ENCODE measurements at regions not wholly inside any gene's neighbourhood (a gene's known extent, or its start where the extent isn't known, plus 50 kb on each side); places are given as distances from the start of the nearest gene placed in this dataset.

DNA sequence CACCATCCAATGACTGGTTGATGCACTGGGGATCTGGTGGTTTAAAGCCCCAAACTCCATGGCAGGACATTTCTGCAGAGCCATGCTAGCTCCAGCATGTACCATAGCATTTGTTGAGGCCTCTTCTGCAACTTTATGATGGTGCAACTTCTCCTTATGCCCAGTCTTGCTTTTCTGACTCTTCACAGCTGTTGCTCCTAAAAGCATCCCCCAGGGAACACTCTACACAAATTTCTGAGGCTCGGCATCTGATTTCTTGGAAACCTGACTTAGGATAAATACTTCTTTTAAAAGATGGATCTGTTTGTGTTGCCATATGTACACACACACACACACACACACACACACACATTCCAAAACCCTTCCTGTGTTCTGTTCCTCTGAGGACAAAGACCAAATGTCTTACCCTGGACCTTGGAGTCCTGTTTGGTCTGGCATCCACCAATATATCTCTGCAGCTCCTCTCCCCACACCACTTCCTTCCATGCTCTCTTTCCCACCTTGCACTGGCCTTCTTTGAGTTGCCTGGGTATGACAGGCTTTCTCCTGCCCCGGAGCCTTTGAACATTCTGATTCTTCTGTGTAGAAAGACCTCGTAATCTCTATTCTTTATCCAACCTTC is 388.5 kb upstream of the ZNF507 start:
- no peaks in the 10 kb centered on the region for H3K9me3 ChIP-seq (ENCODE audit: control insufficient read depth in 2 of 2, low read length in 2 of 2)
- no peaks in the 10 kb centered on the region for H3K4me1 ChIP-seq (ENCODE audit: control insufficient read depth in 2 of 2, insufficient read depth in 2 of 2, low read length in 2 of 2)
- no peaks in the 10 kb centered on the region for H3K36me3 ChIP-seq (ENCODE audit: control insufficient read depth in 2 of 2, insufficient read depth in 2 of 2, low read length in 2 of 2)
- no peaks in the 10 kb centered on the region for H3K27me3 ChIP-seq (ENCODE audit: control insufficient read depth in 2 of 2, insufficient read depth in 2 of 2, low read length in 2 of 2)
- no peak overlapping the region for H3K9ac ChIP-seq (ENCODE audit: low read depth in 1 of 2, low read length in 2 of 2)
- H3K4me3 ChIP-seq (ENCODE audit: low read length in 2 of 2) = no peak overlapping the region
- H3K27ac ChIP-seq (ENCODE audit: low read depth in 2 of 2, low read length in 2 of 2) = no peak overlapping the region

DNA sequence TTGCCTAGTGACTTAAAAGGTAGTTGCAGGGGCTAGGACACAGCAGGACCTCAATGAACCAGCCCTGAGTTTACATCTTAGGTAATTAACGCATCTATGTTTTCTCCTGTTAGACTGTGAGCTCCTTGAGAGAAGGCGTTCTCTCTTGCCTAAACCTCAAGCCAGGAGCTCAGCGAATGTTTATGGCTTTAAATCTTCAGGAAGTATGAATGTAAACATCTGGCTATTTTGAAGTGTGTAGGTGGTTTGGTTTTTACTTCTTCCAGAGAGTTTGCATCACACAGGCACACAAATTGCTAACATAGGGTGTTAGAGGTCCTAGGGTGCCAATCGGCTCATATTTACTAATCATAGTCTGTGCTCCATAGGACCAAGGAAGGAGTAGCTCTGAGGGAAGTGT is 387.7 kb upstream of the ZNF507 start:
- Histone ChIP-seq H3K27me3 (ENCODE audit: control insufficient read depth in 2 of 2, insufficient read depth in 2 of 2, low read length in 2 of 2) (no peaks in the 10 kb centered on the region), H3K9ac (ENCODE audit: low read depth in 1 of 2, low read length in 2 of 2) (no peak overlapping the region), H3K27ac (ENCODE audit: low read depth in 2 of 2, low read length in 2 of 2) (no peak overlapping the region), H3K4me1 (ENCODE audit: control insufficient read depth in 2 of 2, insufficient read depth in 2 of 2, low read length in 2 of 2) (no peaks in the 10 kb centered on the region), H3K36me3 (ENCODE audit: control insufficient read depth in 2 of 2, insufficient read depth in 2 of 2, low read length in 2 of 2) (no peaks in the 10 kb centered on the region), H3K4me3 (ENCODE audit: low read length in 2 of 2) (no peak overlapping the region), H3K9me3 (ENCODE audit: control insufficient read depth in 2 of 2, low read length in 2 of 2) (no peaks in the 10 kb centered on the region)

- Histone ChIP-seq H3K36me3 (ENCODE audit: control insufficient read depth in 2 of 2, insufficient read depth in 2 of 2, low read length in 2 of 2) (no peaks in the 10 kb centered on the region), H3K9ac (ENCODE audit: low read depth in 1 of 2, low read length in 2 of 2) (no peak overlapping the region), H3K9me3 (ENCODE audit: control insufficient read depth in 2 of 2, low read length in 2 of 2) (no peaks in the 10 kb centered on the region), H3K27me3 (ENCODE audit: control insufficient read depth in 2 of 2, insufficient read depth in 2 of 2, low read length in 2 of 2) (no peaks in the 10 kb centered on the region), H3K27ac (ENCODE audit: low read depth in 2 of 2, low read length in 2 of 2) (no peak overlapping the region), H3K4me1 (ENCODE audit: control insufficient read depth in 2 of 2, insufficient read depth in 2 of 2, low read length in 2 of 2) (no peaks in the 10 kb centered on the region), H3K4me3 (ENCODE audit: low read length in 2 of 2) (no peak overlapping the region)
Observed at GRCh38 chr19:31959527-31960018, 385.8 kb upstream of the ZNF507 start.

GRCh38 chr19:31960474-31960873 is 384.9 kb upstream of the ZNF507 start:
- Histone ChIP-seq H3K36me3 (ENCODE audit: control insufficient read depth in 2 of 2, insufficient read depth in 2 of 2, low read length in 2 of 2) (no peaks in the 10 kb centered on the region), H3K27ac (ENCODE audit: low read depth in 2 of 2, low read length in 2 of 2) (no peak overlapping the region), H3K9me3 (ENCODE audit: control insufficient read depth in 2 of 2, low read length in 2 of 2) (no peaks in the 10 kb centered on the region), H3K9ac (ENCODE audit: low read depth in 1 of 2, low read length in 2 of 2) (no peak overlapping the region), H3K4me3 (ENCODE audit: low read length in 2 of 2) (no peak overlapping the region), H3K27me3 (ENCODE audit: control insufficient read depth in 2 of 2, insufficient read depth in 2 of 2, low read length in 2 of 2) (no peaks in the 10 kb centered on the region), H3K4me1 (ENCODE audit: control insufficient read depth in 2 of 2, insufficient read depth in 2 of 2, low read length in 2 of 2) (no peaks in the 10 kb centered on the region)

DNA sequence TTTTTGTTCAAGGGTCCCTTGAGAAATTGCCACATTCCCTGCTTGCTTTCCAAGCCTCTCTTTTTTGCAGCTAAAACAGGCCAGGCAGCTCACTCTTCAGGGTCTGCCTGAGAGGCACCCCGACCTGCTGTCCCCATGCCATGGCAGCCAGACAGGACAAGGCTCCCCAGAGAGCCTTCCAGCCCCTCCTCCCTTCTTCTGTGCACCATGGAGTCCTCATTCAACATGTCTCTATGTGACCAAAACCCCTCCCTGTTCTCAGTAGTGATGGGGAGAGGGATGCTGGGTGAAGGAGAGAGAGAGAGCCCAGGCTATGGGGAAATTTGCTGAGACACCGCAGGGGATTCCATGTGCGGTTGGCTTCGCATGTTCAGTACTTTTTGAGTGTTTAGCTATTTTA is 384.2 kb upstream of the ZNF507 start:
- Histone ChIP-seq H3K4me3 (ENCODE audit: low read length in 2 of 2) (no peak overlapping the region), H3K9me3 (ENCODE audit: control insufficient read depth in 2 of 2, low read length in 2 of 2) (no peaks in the 10 kb centered on the region), H3K27ac (ENCODE audit: low read depth in 2 of 2, low read length in 2 of 2) (no peak overlapping the region), H3K27me3 (ENCODE audit: control insufficient read depth in 2 of 2, insufficient read depth in 2 of 2, low read length in 2 of 2) (no peaks in the 10 kb centered on the region), H3K36me3 (ENCODE audit: control insufficient read depth in 2 of 2, insufficient read depth in 2 of 2, low read length in 2 of 2) (no peaks in the 10 kb centered on the region), H3K9ac (ENCODE audit: low read depth in 1 of 2, low read length in 2 of 2) (no peak overlapping the region), H3K4me1 (ENCODE audit: control insufficient read depth in 2 of 2, insufficient read depth in 2 of 2, low read length in 2 of 2) (no peaks in the 10 kb centered on the region)

- Histone ChIP-seq H3K27ac (ENCODE audit: low read depth in 2 of 2, low read length in 2 of 2) (no peak overlapping the region), H3K27me3 (ENCODE audit: control insufficient read depth in 2 of 2, insufficient read depth in 2 of 2, low read length in 2 of 2) (no peaks in the 10 kb centered on the region), H3K36me3 (ENCODE audit: control insufficient read depth in 2 of 2, insufficient read depth in 2 of 2, low read length in 2 of 2) (no peaks in the 10 kb centered on the region)
Observed at GRCh38 chr19:31961667-31962066, 383.7 kb upstream of the ZNF507 start.

GRCh38 chr19:31962561-31962996 is 382.8 kb upstream of the ZNF507 start:
- Histone ChIP-seq H3K4me3 (ENCODE audit: low read length in 2 of 2) (no peak overlapping the region), H3K4me1 (ENCODE audit: control insufficient read depth in 2 of 2, insufficient read depth in 2 of 2, low read length in 2 of 2) (no peaks in the 10 kb centered on the region), H3K9me3 (ENCODE audit: control insufficient read depth in 2 of 2, low read length in 2 of 2) (no peaks in the 10 kb centered on the region), H3K27me3 (ENCODE audit: control insufficient read depth in 2 of 2, insufficient read depth in 2 of 2, low read length in 2 of 2) (no peaks in the 10 kb centered on the region), H3K36me3 (ENCODE audit: control insufficient read depth in 2 of 2, insufficient read depth in 2 of 2, low read length in 2 of 2) (no peaks in the 10 kb centered on the region), H3K9ac (ENCODE audit: low read depth in 1 of 2, low read length in 2 of 2) (no peak overlapping the region), H3K27ac (ENCODE audit: low read depth in 2 of 2, low read length in 2 of 2) (no peak overlapping the region)

More at GRCh38 chr19:31961667-31962066, 383.7 kb upstream of the ZNF507 start:
- H3K9ac ChIP-seq (ENCODE audit: low read depth in 1 of 2, low read length in 2 of 2) = no peak overlapping the region
- no peak overlapping the region for H3K4me3 ChIP-seq (ENCODE audit: low read length in 2 of 2)
- H3K4me1 ChIP-seq (ENCODE audit: control insufficient read depth in 2 of 2, insufficient read depth in 2 of 2, low read length in 2 of 2) = no peaks in the 10 kb centered on the region
- H3K9me3 ChIP-seq (ENCODE audit: control insufficient read depth in 2 of 2, low read length in 2 of 2) = no peaks in the 10 kb centered on the region

DNA sequence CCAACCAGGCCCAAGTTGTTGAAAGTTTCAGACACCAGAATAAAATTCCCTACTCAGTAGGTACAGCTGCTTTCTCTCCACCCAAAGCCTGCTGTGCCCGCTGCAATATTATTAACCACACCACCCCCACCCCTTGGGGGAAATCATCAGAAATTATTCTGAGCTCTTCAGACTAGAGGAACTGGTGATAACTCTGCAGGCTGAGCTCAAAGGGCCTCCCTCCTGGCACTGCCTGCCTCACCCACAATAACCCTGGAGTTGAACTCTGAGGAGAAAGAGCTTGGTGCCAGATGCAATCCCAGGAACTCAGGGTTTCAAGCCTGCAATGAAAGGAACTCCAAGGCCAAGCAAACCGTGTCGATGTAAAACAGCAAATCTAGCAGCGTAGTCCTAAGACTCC is 381.7 kb upstream of the ZNF507 start:
- H3K9me3 ChIP-seq (ENCODE audit: control insufficient read depth in 2 of 2, low read length in 2 of 2) = no peaks in the 10 kb centered on the region
- H3K4me3 ChIP-seq (ENCODE audit: low read length in 2 of 2) = no peak overlapping the region
- H3K36me3 ChIP-seq (ENCODE audit: control insufficient read depth in 2 of 2, insufficient read depth in 2 of 2, low read length in 2 of 2) = no peaks in the 10 kb centered on the region
- H3K27ac ChIP-seq (ENCODE audit: low read depth in 2 of 2, low read length in 2 of 2) = no peak overlapping the region
- no peak overlapping the region for H3K9ac ChIP-seq (ENCODE audit: low read depth in 1 of 2, low read length in 2 of 2)
- no peaks in the 10 kb centered on the region for H3K4me1 ChIP-seq (ENCODE audit: control insufficient read depth in 2 of 2, insufficient read depth in 2 of 2, low read length in 2 of 2)
- no peaks in the 10 kb centered on the region for H3K27me3 ChIP-seq (ENCODE audit: control insufficient read depth in 2 of 2, insufficient read depth in 2 of 2, low read length in 2 of 2)

- no peak overlapping the region for H3K27ac ChIP-seq (ENCODE audit: low read depth in 2 of 2, low read length in 2 of 2)
- no peaks in the 10 kb centered on the region for H3K4me1 ChIP-seq (ENCODE audit: control insufficient read depth in 2 of 2, insufficient read depth in 2 of 2, low read length in 2 of 2)
- H3K9me3 ChIP-seq (ENCODE audit: control insufficient read depth in 2 of 2, low read length in 2 of 2) = no peaks in the 10 kb centered on the region
- H3K36me3 ChIP-seq (ENCODE audit: control insufficient read depth in 2 of 2, insufficient read depth in 2 of 2, low read length in 2 of 2) = no peaks in the 10 kb centered on the region
- H3K9ac ChIP-seq (ENCODE audit: low read depth in 1 of 2, low read length in 2 of 2) = no peak overlapping the region
- no peaks in the 10 kb centered on the region for H3K27me3 ChIP-seq (ENCODE audit: control insufficient read depth in 2 of 2, insufficient read depth in 2 of 2, low read length in 2 of 2)
- no peak overlapping the region for H3K4me3 ChIP-seq (ENCODE audit: low read length in 2 of 2)
Observed at GRCh38 chr19:31969016-31969415, 376.4 kb upstream of the ZNF507 start.

DNA sequence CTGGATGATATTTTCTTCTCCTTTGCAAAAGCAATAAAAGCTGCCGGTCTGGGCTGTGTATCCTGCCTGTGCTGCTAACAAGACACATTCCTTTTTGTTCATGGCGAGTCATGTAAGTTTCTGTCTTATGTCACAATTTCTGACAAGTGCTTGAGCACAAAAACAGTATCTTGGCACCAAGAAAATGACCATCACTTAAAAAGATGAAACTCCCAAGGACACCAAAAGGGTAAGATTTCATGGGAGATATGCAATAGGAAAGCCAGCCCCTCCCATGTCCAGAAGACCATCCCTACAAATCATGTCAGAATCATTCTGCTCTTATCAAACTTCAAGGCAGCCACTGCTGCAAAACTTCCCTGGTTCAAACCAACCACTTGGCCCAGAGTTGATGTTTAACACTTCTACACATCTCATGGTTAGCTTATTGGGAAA is 375.4 kb upstream of the ZNF507 start:
- Histone ChIP-seq H3K9me3 (ENCODE audit: control insufficient read depth in 2 of 2, low read length in 2 of 2) (no peaks in the 10 kb centered on the region), H3K27me3 (ENCODE audit: control insufficient read depth in 2 of 2, insufficient read depth in 2 of 2, low read length in 2 of 2) (no peaks in the 10 kb centered on the region), H3K9ac (ENCODE audit: low read depth in 1 of 2, low read length in 2 of 2) (no peak overlapping the region), H3K27ac (ENCODE audit: low read depth in 2 of 2, low read length in 2 of 2) (no peak overlapping the region), H3K4me1 (ENCODE audit: control insufficient read depth in 2 of 2, insufficient read depth in 2 of 2, low read length in 2 of 2) (no peaks in the 10 kb centered on the region), H3K4me3 (ENCODE audit: low read length in 2 of 2) (no peak overlapping the region), H3K36me3 (ENCODE audit: control insufficient read depth in 2 of 2, insufficient read depth in 2 of 2, low read length in 2 of 2) (no peaks in the 10 kb centered on the region)
